GM12891 (cell line): ENCODE measurements at regions not wholly inside any gene's neighbourhood (a gene's known extent, or its start where the extent isn't known, plus 50 kb on each side); places are given as distances from the start of the nearest gene placed in this dataset.

Experiments used
- PAX5 ChIP-seq: IDR thresholded peaks from 2 replicates; pipeline ENCODE4 v1.6.1; 2011; ENCODE audit warnings: low read length, moderate library complexity, mild to moderate bottlenecking; ENCODE audit not compliant: insufficient read depth, severe bottlenecking
- POLR2AphosphoS5 ChIP-seq: IDR thresholded peaks from 2 replicates; pipeline ENCODE4 v1.6.1; 2011; ENCODE audit warnings: low read depth, low read length, control low read depth
- POU2F2 ChIP-seq: IDR thresholded peaks from 2 replicates; pipeline ENCODE4 v1.6.1; 2011; ENCODE audit warnings: low read depth, mild to moderate bottlenecking, control low read depth, low read length, moderate library complexity
- TAF1 ChIP-seq: IDR thresholded peaks from 2 replicates; pipeline ENCODE4 v1.6.1; 2011; ENCODE audit warnings: low read depth, low read length, control low read depth

GRCh38 chr5:174945853-174946252, 221.5 kb downstream of the MSX2 start:
- no peak for TF ChIP-seq POLR2AphosphoS5
- no peak for TF ChIP-seq PAX5
- no peak for TF ChIP-seq POU2F2
- TF ChIP-seq TAF1 = no peak
